NCI-H345 treated with DMSO at 0.1 percent for 48 hours (cell line): ENCODE measurements at regions not wholly inside any gene's neighbourhood (a gene's known extent, or its start where the extent isn't known, plus 50 kb on each side); places are given as distances from the start of the nearest gene placed in this dataset.
"Not testable (repeated sequence)": the region's sequence is repeated elsewhere in the genome, so short reads cannot be mapped to it uniquely, and the experiment has no call there.

Experiments
- DNase-seq: peaks from one replicate; lab custom pipeline; 2025; ENCODE audit not compliant: unreplicated experiment; lab: John Stamatoyannopoulos, UW

- DNase-seq: not testable (repeated sequence)
Measured at GRCh38 chr22:22296047-22296446, 51.5 kb downstream of the VPREB1 start.

GRCh38 chr22:22297159-22297793 is 52.7 kb downstream of the VPREB1 start:
- DNase-seq: not testable (repeated sequence)

- DNase-seq: not testable (repeated sequence)
Measured at GRCh38 chr22:22297794-22298653, 53.4 kb downstream of the VPREB1 start.

- not testable (repeated sequence) for DNase-seq
Measured at GRCh38 chr22:22298654-22299009, 54.0 kb downstream of the VPREB1 start.

- not testable (repeated sequence) for DNase-seq
Measured at GRCh38 chr22:22300511-22300910, 55.9 kb downstream of the VPREB1 start.

GRCh38 chr22:22300946-22301345 is 56.4 kb downstream of the VPREB1 start:
- not testable (repeated sequence) for DNase-seq

GRCh38 chr22:22316589-22316988 is 72.0 kb downstream of the VPREB1 start:
- DNase-seq: no peak

GRCh38 chr22:22318723-22319465 is 74.3 kb downstream of the VPREB1 start:
- DNase-seq: no peak

GRCh38 chr22:22321743-22322611 is 77.4 kb downstream of the VPREB1 start:
- peak; percentile 16 for DNase-seq

- DNase-seq: no peak
Measured at GRCh38 chr22:22322792-22323191, 78.2 kb downstream of the VPREB1 start.

- no peak for DNase-seq
Measured at GRCh38 chr22:22327723-22328122, 83.1 kb downstream of the VPREB1 start.

- no peak for DNase-seq
Measured at GRCh38 chr22:22329792-22330191, 85.2 kb downstream of the VPREB1 start.

GRCh38 chr22:22335640-22336039 is 91.1 kb downstream of the VPREB1 start:
- DNase-seq: not testable (repeated sequence)

- not testable (repeated sequence) for DNase-seq
Measured at GRCh38 chr22:22336333-22336732, 91.7 kb downstream of the VPREB1 start.

GRCh38 chr22:22338778-22339177 is 94.2 kb downstream of the VPREB1 start:
- DNase-seq: not testable (repeated sequence)

- no peak for DNase-seq
Measured at GRCh38 chr22:22341736-22342135, 97.2 kb downstream of the VPREB1 start.

GRCh38 chr22:22342697-22343580 is 98.4 kb downstream of the VPREB1 start:
- DNase-seq: peak; percentile 7

GRCh38 chr22:22343581-22344296 is 99.2 kb downstream of the VPREB1 start:
- DNase-seq: no peak

- no peak for DNase-seq
Measured at GRCh38 chr22:22344430-22344829, 99.8 kb downstream of the VPREB1 start.
